ENCODE measurements at regions not wholly inside any gene's neighbourhood (a gene's known extent, or its start where the extent isn't known, plus 50 kb on each side); places are given as distances from the start of the nearest gene placed in this dataset.
"Not testable (repeated sequence)": the region's sequence is repeated elsewhere in the genome, so short reads cannot be mapped to it uniquely, and the experiment has no call there.

DNA sequence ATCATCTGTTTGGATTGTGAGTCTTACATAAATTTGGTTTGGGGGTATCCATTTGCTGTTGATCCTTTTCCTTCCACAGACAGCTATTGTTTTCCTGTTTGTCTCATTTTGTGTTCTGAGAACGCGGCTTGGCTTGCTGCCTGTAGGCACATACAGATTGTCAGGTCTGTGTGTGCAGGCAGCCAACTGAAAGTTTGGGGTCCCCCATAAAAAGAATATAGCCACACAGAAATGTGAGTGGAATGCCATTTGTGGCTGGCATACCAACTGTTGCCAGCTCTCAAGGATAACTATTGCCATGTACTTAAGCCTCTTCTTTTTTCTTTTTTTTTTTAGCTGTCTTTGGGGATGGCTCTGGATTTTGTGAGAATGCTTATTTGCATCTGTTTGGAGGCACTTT lies 1308.0 kb downstream of the ROBO1 start:
- FAIRE-seq (no peak), DNase-seq (ENCODE audit: extremely low spot score, insufficient read length, low read depth) (no peak)

DNA sequence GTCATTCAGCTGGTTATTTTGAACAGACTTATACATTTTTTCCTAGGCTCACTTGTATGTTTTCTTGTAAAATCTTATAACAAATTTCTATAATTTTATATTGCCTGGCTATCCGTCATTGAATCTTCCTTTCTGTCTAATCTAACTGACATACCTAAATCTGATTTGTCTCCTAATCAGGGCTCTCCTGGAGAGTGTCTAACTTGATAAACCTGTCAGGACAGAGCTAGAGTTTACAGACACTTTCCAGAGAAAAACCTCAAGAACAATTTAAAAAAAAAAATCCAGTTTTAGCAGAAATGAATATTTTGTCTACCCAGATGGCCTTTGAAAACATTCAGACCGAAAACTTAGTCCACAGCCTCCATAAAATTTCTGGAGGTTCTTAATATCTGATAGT lies 1305.8 kb downstream of the ROBO1 start:
- DNase-seq (ENCODE audit: extremely low spot score, insufficient read length, low read depth) (no peak), FAIRE-seq (no peak)

DNA sequence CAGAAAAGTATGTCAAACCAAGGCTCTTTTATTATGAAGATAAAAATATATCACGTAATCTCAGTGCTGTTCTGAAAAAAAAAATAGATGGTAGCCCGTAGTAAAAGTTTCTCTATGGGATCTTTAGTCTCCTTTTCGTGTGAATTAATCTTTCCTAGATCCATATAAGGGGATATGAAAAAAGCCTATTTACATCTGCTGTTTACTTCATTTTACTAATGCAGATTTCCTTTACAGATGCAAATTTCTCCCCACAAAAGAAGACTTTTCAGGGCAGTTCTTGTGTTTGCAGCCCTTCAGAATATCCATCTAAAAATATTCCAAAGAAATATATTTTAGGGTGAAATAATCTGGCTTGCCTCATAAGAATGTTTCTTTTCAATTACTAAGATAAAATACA lies 1291.7 kb downstream of the ROBO1 start:
- DNase-seq (ENCODE audit: extremely low spot score, insufficient read length, low read depth) (no peak), FAIRE-seq (no peak)

DNA sequence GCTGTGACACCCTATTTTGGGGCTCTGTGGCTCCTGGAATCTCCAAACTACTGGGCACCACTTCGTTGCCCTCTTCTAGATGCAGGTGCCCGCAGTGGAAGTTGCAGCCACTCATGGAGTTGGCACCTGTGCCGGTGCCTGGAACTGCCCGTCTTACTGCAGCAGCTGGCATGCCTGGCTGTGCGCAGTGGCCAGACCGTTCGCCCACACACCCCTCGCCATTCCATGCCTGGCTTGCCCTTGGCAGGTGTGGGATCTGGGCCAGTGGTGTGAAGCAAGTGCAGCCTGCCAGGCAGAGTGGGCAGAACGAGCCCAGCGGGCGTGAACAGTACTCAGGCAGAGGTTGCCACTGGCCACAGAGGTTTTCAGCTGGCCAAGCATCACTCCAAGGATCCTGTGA lies 1286.7 kb downstream of the ROBO1 start:
- DNase-seq (ENCODE audit: extremely low spot score, insufficient read length, low read depth) (no peak), FAIRE-seq (no peak)

DNA sequence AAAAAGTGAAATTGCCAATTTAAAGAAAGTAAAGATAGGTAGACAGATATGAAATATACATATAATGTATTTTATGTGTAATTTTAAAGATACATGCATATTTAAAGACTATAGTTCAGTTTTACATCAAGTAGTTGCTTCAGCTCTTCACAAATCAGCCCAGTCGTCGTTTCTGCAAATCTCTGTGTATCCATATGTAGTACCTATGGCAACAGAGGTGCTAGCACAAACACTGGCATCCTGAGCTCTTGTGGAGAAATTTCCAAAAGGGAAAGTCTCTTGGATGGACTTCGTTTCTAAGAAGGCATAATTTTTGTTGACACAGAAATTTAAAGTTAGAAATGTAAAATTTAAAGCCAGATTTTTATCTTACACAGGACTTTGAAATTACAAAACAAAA lies 1284.7 kb downstream of the ROBO1 start:
- DNase-seq (ENCODE audit: extremely low spot score, insufficient read length, low read depth): no peak
- no peak for FAIRE-seq

DNA sequence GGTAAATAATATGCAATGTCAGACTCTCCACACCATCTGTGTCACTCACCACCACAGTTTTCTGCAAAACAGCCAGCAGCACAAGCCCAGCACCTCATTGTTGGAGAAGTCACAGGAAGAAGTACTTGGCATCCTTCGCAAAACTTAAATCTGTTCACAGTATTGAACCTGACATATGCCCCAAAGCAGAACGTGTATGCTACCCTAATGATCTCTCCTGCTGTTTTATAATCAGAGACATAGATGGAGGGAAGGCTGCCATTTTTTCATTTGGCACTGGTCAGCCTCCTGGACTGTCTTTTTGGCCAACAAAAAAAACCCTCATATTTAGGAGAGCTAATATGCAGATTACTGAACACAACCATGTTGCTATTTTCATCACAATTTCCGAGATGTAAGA lies 1272.9 kb downstream of the ROBO1 start:
- DNase-seq (ENCODE audit: extremely low spot score, insufficient read length, low read depth): no peak
- FAIRE-seq: no peak

DNA sequence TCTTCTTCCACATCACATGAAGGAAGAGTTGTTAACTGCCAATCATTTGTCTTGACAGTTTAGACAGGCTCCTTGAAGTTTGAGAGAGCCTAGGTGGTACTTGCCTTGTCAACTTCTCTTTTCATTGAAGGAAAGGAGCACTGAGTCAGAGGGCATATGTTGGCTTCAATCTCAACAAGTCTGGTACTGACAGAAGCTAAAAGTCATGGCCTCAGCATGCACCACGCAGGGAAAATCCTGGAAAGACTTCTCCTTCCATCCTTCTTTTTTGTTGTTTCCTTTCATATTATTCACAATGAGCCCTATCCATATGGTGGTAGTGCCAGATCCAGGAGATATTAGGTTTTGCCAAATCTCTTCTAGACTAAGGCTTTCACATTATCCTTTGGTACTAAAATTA lies 1272.5 kb downstream of the ROBO1 start:
- DNase-seq (ENCODE audit: extremely low spot score, insufficient read length, low read depth) (no peak), FAIRE-seq (no peak)

DNA sequence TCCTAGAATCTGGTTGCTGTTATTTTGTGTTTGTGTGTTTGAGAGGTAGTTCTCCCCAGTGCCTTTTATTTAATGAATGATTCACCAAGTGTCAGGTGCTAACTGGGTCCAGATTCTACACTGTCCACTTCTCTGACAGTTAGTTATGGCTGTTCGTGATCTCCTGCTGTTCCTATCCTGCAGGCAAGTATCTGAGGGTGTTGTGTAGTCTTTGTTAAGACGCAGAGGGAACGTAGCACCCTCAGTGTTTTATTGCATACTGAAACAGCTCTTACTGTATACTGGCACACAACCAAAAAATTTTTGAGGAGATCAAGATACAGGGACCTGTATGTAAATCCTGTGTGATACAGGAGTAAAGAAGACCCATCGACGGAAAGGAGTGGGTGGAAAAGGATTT lies 1271.3 kb downstream of the ROBO1 start:
- no peak for FAIRE-seq
- no peak for DNase-seq (ENCODE audit: extremely low spot score, insufficient read length, low read depth)

DNA sequence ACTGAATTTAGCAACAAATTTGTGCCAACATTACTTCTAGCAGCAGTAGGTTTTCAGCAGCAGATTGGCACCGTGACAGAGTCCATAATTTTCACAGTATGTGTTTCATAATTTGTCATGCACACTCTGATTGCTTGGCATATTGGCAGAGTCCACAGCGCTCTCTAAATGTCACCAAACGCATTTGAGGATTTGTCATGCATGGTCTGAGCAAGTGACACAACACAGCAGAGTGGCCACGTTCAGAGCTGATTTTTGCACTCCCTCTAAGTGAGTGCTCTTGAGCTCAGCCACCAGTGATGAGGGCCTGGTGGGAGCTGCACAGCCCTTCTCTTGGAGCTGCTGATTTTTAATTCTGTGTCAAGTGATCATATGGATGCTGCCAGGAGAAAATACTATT lies 1270.8 kb downstream of the ROBO1 start:
- FAIRE-seq (no peak), DNase-seq (ENCODE audit: extremely low spot score, insufficient read length, low read depth) (no peak)

DNA sequence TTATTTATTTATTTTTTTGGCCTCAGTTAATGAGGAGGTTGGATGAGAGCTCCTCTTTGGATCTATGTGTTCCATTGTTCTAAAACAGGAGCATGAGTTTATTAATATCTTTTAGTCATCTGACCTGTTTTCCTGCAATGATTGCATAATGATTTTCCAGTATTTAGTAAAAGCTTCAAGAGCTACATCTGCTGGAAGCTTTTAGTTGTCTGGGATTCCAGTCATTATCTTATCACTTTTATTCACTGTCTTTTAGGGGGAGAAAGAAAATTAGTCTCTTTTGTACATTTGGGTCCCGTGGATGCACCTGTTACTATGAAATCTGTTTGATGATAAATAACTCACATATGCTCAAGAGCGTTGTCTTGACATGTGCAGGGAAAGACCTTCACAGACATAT lies 1270.0 kb downstream of the ROBO1 start:
- FAIRE-seq: no peak
- DNase-seq (ENCODE audit: extremely low spot score, insufficient read length, low read depth): no peak

DNA sequence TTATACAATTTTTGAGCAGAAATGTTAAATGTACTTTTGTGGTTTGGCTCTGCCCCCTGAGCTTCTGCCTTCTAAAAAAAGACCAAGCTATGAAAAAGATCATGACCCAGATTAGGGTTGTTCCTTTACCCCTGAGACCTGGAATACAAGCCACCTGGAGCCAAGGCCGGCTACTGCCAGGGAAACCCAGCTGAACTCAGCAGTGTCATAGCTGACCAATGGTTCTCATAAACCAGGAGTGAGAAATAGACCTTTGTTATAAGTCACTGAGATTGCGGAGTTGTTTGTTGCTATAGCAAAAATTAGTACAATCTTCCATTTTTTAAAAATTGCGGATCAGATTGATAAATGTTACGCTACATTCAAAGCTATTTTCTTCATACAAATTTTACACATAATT lies 1261.7 kb downstream of the ROBO1 start:
- no peak for FAIRE-seq
- DNase-seq (ENCODE audit: extremely low spot score, insufficient read length, low read depth): no peak

DNA sequence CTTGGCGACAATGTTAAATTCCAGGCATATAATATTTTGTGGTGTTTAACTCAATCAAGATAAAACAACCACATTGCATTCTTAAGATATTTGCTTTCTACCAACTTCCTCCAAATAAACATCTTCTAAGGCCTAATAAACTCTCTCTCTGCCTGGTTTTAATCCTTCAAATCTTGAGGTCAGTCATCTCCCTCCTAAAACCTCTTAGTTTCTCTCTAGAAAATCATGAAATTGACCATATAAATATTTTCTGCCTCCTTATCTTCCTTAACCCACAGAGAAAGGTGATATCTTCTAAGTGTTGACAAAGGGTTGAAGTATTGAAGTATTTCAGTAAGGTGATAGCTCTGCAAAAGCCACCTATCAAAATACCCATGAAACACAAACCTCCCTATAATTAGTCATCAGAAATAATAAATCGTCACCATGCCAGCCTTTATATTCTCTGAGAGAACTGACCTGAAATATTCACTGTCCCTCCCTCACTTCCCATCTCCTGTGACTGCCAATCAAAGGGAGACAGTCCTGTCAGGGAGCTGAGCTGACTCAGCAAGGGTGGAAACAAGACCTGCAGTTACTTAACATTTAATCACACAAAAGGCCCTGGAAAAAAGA lies 1261.1 kb downstream of the ROBO1 start:
- FAIRE-seq (no peak), DNase-seq (ENCODE audit: extremely low spot score, insufficient read length, low read depth) (no peak)

DNA sequence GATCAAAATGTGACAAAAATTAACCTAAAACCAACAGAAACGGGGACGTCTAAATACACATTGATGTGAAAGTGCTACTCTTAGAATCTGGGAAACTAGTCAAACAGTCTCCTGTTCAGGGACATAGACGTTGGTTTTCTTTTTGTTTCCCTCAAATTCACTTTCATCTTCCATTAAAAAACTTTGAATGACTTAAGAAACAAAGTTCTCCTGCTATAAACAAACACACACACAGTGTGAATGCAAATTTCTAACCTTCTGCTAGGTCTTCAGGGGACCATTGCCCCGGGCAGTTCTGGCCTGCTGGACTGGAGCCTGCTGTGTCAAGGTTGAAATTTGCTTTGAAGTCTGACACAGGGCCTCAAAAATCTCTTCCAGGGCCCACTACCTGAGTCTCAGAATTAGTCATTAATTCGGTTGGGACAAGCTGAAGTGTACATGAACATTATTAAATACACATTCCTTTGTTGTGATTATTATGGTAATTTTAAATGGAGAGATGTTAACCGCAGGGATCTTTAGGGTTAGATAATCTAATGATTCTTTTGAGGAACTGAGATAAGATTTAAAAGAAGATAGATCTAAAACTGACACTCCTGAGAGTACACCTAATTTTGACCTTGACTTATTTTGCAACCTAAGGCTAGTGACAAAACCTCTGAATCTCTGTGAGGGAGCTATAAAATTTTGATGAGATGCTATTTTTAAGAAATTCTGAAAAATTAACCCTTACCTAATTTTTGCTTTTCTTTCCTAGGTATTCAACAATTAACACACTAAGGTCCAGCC lies 1260.4 kb downstream of the ROBO1 start:
- FAIRE-seq (no peak), DNase-seq (ENCODE audit: extremely low spot score, insufficient read length, low read depth) (no peak)

DNA sequence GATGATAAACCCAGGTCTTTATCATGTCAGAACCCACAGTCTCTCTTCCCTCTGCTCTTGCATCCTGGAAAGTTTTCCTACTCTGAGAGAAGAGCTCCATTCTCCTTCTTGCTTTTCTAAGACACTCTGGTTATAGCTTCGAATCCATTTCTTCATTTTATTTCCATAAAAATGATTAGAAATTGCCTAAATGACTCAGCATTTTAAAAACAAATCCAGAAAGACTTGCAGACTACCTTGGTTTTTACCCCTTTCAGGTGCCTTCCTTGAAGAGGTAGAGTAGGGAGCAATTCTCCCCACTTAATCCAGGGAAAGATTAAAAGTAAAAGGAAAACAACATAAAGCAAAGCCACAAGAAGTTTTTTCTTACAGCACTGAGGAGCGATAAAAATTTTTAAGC lies 1256.0 kb downstream of the ROBO1 start:
- FAIRE-seq: no peak
- no peak for DNase-seq (ENCODE audit: extremely low spot score, insufficient read length, low read depth)

DNA sequence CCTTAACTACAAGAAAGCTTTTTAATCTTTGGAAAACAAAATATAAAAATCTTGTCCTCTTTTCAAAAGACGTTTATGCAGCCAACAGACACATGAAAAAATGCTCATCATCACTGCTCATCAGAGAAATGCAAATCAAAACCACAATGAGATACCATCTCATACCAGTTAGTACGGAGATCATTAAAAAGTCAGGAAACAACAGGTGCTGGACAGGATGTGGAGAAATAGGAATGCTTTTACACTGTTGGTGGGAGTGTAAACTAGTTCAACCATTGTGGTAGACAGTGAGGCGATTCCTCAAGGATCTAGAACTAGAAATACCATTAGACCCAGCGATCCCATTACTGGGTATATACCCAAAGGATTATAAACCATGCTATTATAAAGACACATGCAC lies 1255.0 kb downstream of the ROBO1 start:
- FAIRE-seq; DNase-seq (ENCODE audit: extremely low spot score, insufficient read length, low read depth): not testable (repeated sequence)

DNA sequence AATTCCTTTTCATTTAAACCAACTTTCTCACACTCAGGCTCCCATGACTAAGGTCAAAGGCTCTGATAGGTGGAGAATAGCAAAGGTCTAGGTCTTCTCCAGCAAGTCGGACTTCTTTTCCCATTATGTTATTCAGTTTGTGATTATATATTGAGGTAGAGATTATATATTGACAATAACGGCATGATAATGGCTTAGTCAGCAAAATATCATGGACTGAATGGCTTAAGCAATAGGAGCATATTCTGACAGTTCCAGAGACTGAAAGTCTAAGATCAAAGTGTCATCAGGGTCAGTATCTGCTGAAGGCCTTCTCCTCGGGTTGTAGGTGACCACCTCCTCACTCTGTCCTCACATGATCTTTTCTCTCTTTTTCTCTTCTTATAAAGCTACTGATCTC lies 1251.4 kb downstream of the ROBO1 start:
- no peak for DNase-seq (ENCODE audit: extremely low spot score, insufficient read length, low read depth)
- FAIRE-seq: no peak

DNA sequence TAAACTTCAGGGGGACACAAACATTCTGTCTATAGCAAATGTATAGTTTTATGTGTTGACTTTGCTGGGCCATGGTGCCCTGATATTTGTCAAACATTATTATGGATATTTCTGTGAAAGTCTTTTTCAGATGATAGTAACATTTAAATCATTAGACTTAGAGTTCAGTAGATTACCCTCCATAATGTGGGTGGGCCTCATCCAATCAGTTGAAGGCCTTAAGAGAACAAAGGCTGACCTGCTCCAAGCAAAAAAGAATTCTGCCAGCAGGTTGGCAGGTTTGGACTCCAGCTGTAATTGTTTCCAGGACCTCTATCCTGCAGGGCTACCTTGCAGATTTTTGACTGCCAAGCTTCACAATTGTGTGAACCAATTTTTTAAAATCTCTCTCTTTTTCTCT lies 1250.9 kb downstream of the ROBO1 start:
- DNase-seq (ENCODE audit: extremely low spot score, insufficient read length, low read depth) (no peak), FAIRE-seq (no peak)

DNA sequence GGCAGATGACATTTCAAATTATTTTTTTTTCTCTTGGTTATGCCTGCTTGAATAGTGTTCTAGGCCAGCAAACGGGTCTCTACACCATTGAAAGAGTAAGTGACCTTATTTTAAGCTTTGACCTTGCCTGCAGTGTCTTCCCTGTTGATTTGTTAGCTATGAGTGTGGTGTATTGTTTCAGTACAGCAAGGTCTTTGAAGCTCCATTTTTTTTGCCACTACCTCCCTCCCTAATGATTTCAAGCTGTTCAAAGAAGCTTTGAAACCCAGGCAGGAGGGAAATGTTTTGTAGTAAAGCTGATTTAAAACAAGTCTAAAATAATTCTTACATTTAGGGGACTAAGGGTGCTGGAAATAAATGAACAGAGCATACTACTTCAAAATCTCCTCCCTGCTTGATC lies 1249.8 kb downstream of the ROBO1 start:
- FAIRE-seq: no peak
- no peak for DNase-seq (ENCODE audit: extremely low spot score, insufficient read length, low read depth)

DNA sequence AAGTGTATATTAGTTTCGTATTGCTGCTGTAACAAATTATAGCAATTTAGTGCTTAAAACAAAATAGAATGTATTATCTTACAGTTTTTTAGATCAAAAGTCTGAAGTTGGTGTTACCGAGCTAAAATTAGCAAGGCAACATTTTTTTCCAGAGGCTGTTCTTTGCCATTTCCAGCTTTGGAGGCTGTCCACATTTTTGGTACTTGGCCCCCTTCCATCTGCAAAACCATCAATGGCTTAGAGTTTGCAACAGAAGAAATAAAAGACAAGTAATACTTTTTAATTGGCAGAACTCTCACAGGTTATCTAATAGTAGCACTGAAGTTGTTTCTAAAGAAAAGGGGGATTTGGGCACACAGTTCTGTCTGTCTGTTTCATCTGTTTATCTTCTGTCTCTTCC lies 1248.5 kb downstream of the ROBO1 start:
- no peak for DNase-seq (ENCODE audit: extremely low spot score, insufficient read length, low read depth)
- no peak for FAIRE-seq

DNA sequence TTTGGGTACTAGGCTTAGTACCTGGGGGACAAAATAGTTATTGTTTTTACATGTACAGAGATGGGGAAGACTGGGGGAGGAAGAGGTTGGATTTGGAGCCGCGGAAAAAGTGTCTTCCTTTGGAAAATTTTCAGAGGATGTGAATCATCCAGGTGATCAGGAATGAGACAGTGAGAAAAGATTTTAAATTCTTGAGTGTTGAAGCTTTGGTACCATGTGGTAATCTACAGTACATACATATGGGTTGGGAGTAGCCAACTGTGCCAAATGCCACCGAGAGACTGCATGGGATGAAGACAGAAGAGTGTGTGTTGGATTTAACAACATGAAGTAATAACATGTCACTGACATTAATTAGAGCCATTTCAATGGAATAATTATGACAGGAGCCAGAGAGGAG lies 1238.2 kb downstream of the ROBO1 start:
- DNase-seq (ENCODE audit: extremely low spot score, insufficient read length, low read depth): no peak
- no peak for FAIRE-seq

DNA sequence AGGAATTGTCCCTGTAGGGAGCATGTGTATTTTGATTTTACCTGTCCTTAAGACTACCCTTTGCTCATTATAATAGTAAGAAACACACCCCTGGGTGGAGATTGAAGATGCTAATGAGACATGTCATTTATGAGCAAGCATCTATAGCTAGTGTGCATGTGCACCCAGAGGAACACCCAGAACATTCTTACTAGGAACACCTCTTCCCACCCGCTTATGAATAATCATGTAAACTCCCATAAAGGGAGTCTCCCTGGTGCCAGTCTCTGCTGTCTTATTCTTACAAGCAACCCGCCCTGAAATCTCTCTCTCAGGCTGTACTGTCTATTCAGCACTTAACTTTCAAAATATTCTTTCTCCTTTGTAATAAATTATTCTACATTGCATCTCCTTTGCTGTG lies 1227.3 kb downstream of the ROBO1 start:
- no peak for FAIRE-seq
- DNase-seq (ENCODE audit: extremely low spot score, insufficient read length, low read depth): no peak

DNA sequence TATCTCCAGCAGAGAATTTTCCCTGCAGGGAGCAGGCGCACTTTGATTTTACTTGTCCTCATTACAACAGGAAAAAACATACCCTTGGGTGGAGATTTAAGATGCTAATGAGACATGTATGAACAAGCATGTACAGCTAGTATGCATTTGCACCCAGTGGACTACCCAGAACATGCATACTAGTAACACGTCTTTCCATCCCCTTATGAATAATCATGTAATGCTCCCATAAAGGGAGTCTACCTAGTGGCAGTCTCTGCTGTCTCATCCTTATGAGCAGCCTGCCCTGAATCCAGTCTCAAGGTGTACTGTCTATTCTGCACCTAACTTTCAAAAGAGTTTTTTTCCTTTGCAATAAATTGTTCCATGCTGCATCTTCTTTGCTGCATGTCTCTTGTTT lies 1222.0 kb downstream of the ROBO1 start:
- DNase-seq (ENCODE audit: extremely low spot score, insufficient read length, low read depth) (no peak), FAIRE-seq (no peak)

All from GM18507 (cell line).